ENCODE measurements at regions not wholly inside any gene's neighbourhood (a gene's known extent, or its start where the extent isn't known, plus 50 kb on each side); places are given as distances from the start of the nearest gene placed in this dataset.

DNA sequence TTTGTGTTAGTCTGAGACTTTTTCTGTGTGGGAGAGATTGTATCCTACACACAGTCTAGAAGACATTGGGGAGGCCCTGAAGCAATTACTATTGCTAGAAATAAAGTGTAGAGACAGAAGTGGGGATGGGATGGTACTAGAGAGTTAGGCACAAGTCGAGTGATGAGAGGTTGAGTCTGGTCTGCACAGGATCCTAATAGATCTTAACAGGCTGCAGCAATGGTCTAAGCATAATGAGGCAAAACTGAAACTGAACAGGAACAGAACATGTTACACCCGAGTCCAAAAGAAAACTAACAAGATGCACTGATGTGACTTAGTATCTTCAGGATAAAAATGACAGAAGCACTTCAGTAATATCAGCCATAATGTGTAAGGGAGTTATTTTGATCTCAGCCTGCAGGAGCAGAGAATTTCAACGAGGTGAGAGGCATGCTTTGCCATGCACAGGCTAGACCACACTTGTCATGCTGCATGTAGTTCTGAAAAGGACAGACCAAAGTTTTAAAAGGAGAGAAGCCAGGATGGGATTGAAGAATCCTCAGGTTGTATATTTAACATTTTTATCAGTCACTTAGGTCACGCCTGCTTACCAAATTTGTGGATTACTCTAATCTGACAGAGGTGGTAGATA is 205.8 kb upstream of the BOD1L1 start:
- TF ChIP-seq GATA2 (IDR thresholded peaks at IDR 0.05; ENCODE audit: low read depth, low read length) = no peak
- no peak for TF ChIP-seq GATA3 (IDR thresholded peaks at IDR 0.05; ENCODE audit: low read depth, low read length)

All from SH-SY5Y (cell line).